HL-60/S4 treated with retinoic acid at 250 ng/mL for 4 days and 3 days (cell line): ENCODE measurements at regions not wholly inside any gene's neighbourhood (a gene's known extent, or its start where the extent isn't known, plus 50 kb on each side); places are given as distances from the start of the nearest gene placed in this dataset.

ENCODE experiments used
- in situ Hi-C: fragments of 300-500 bp; cut with MboI; formaldehyde crosslinking; loops from 2 replicates; pipeline ENCODE4 v1.7.0; 2022; ENCODE audit warnings: low sequenced_read_pairs

- in situ Hi-C loops: loop anchor here (10.0 kb wide), 1 partner anchor 61 kb away; no protein-coding TSS in a partner anchor
Measured at GRCh38 chr22:27616033-27616432, 185.5 kb downstream of the MN1 start.

- in situ Hi-C loops: loop anchor here (10.0 kb wide), 1 partner anchor 63 kb away; no protein-coding TSS in a partner anchor
Measured at GRCh38 chr22:27617214-27617881, 184.2 kb downstream of the MN1 start.

- in situ Hi-C loops: no loop called here
Measured at GRCh38 chr22:27620367-27621154, 181.0 kb downstream of the MN1 start.

GRCh38 chr22:27621486-27622070 is 180.0 kb downstream of the MN1 start:
- in situ Hi-C loops: no loop called here

GRCh38 chr22:27624042-27624441 is 177.5 kb downstream of the MN1 start:
- in situ Hi-C loops: no loop called here

- in situ Hi-C loops: no loop called here
Measured at GRCh38 chr22:27624705-27625104, 176.9 kb downstream of the MN1 start.

- in situ Hi-C loops: no loop called here
Measured at GRCh38 chr22:27625769-27626674, 175.5 kb downstream of the MN1 start.

- in situ Hi-C loops: no loop called here
Measured at GRCh38 chr22:27626675-27627443, 174.7 kb downstream of the MN1 start.

GRCh38 chr22:27627444-27627833 is 174.1 kb downstream of the MN1 start:
- in situ Hi-C loops: no loop called here

- in situ Hi-C loops: no loop called here
Measured at GRCh38 chr22:27627901-27628300, 173.7 kb downstream of the MN1 start.

- in situ Hi-C loops: no loop called here
Measured at GRCh38 chr22:27628341-27628740, 173.2 kb downstream of the MN1 start.

GRCh38 chr22:27628891-27629631 is 172.5 kb downstream of the MN1 start:
- in situ Hi-C loops: no loop called here

- in situ Hi-C loops: no loop called here
Measured at GRCh38 chr22:27629908-27630673, 171.5 kb downstream of the MN1 start.

GRCh38 chr22:27630754-27631153 is 170.8 kb downstream of the MN1 start:
- in situ Hi-C loops: no loop called here

- in situ Hi-C loops: no loop called here
Measured at GRCh38 chr22:27631641-27632040, 169.9 kb downstream of the MN1 start.

GRCh38 chr22:27632451-27633295 is 168.9 kb downstream of the MN1 start:
- in situ Hi-C loops: no loop called here

GRCh38 chr22:27633296-27633871 is 168.2 kb downstream of the MN1 start:
- in situ Hi-C loops: no loop called here
